ENCODE measurements at regions not wholly inside any gene's neighbourhood (a gene's known extent, or its start where the extent isn't known, plus 50 kb on each side); places are given as distances from the start of the nearest gene placed in this dataset.

DNA sequence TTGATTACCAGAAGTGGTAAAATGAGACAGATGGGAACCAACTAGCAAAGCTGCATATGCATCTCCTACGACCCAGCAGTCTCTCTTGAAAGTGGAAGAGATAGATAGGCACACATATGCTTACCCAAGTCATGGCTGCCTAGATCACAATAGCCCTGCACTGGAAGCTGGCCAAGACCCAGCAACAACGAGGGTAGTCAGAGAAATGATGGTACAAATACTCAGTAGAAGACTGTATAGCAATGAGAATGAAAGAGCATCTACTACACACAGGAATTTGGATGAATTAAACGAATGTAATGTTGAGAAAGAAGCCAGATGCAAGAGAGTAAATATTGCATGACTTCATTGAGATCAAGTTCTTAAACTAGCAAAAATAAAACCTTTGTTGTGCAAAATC, 100.3 kb upstream of the FAT1 start (continued):
- TF ChIP-seq, protein P1, sequence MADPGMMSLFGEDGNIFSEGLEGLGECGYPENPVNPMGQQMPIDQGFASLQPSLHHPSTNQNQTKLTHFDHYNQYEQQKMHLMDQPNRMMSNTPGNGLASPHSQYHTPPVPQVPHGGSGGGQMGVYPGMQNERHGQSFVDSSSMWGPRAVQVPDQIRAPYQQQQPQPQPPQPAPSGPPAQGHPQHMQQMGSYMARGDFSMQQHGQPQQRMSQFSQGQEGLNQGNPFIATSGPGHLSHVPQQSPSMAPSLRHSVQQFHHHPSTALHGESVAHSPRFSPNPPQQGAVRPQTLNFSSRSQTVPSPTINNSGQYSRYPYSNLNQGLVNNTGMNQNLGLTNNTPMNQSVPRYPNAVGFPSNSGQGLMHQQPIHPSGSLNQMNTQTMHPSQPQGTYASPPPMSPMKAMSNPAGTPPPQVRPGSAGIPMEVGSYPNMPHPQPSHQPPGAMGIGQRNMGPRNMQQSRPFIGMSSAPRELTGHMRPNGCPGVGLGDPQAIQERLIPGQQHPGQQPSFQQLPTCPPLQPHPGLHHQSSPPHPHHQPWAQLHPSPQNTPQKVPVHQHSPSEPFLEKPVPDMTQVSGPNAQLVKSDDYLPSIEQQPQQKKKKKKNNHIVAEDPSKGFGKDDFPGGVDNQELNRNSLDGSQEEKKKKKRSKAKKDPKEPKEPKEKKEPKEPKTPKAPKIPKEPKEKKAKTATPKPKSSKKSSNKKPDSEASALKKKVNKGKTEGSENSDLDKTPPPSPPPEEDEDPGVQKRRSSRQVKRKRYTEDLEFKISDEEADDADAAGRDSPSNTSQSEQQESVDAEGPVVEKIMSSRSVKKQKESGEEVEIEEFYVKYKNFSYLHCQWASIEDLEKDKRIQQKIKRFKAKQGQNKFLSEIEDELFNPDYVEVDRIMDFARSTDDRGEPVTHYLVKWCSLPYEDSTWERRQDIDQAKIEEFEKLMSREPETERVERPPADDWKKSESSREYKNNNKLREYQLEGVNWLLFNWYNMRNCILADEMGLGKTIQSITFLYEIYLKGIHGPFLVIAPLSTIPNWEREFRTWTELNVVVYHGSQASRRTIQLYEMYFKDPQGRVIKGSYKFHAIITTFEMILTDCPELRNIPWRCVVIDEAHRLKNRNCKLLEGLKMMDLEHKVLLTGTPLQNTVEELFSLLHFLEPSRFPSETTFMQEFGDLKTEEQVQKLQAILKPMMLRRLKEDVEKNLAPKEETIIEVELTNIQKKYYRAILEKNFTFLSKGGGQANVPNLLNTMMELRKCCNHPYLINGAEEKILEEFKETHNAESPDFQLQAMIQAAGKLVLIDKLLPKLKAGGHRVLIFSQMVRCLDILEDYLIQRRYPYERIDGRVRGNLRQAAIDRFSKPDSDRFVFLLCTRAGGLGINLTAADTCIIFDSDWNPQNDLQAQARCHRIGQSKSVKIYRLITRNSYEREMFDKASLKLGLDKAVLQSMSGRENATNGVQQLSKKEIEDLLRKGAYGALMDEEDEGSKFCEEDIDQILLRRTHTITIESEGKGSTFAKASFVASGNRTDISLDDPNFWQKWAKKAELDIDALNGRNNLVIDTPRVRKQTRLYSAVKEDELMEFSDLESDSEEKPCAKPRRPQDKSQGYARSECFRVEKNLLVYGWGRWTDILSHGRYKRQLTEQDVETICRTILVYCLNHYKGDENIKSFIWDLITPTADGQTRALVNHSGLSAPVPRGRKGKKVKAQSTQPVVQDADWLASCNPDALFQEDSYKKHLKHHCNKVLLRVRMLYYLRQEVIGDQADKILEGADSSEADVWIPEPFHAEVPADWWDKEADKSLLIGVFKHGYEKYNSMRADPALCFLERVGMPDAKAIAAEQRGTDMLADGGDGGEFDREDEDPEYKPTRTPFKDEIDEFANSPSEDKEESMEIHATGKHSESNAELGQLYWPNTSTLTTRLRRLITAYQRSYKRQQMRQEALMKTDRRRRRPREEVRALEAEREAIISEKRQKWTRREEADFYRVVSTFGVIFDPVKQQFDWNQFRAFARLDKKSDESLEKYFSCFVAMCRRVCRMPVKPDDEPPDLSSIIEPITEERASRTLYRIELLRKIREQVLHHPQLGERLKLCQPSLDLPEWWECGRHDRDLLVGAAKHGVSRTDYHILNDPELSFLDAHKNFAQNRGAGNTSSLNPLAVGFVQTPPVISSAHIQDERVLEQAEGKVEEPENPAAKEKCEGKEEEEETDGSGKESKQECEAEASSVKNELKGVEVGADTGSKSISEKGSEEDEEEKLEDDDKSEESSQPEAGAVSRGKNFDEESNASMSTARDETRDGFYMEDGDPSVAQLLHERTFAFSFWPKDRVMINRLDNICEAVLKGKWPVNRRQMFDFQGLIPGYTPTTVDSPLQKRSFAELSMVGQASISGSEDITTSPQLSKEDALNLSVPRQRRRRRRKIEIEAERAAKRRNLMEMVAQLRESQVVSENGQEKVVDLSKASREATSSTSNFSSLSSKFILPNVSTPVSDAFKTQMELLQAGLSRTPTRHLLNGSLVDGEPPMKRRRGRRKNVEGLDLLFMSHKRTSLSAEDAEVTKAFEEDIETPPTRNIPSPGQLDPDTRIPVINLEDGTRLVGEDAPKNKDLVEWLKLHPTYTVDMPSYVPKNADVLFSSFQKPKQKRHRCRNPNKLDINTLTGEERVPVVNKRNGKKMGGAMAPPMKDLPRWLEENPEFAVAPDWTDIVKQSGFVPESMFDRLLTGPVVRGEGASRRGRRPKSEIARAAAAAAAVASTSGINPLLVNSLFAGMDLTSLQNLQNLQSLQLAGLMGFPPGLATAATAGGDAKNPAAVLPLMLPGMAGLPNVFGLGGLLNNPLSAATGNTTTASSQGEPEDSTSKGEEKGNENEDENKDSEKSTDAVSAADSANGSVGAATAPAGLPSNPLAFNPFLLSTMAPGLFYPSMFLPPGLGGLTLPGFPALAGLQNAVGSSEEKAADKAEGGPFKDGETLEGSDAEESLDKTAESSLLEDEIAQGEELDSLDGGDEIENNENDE (IDR thresholded peaks at IDR 0.05; ENCODE audit: insufficient replicate concordance, low read length): no peak
- TF ChIP-seq MAX (IDR thresholded peaks at IDR 0.05): no peak
- no peak for TF ChIP-seq CBX8 (IDR thresholded peaks at IDR 0.05; ENCODE audit: borderline replicate concordance, low read depth, low read length)
- TF ChIP-seq PHF8 (conservative IDR thresholded peaks at IDR 0.05; ENCODE audit: low read depth, low read length): no peak
- no peak for TF ChIP-seq RNF2 (IDR thresholded peaks at IDR 0.05; ENCODE audit: borderline replicate concordance, low read depth, low read length, missing control alignments, poor library complexity, severe bottlenecking)
- TF ChIP-seq TAF1 (IDR thresholded peaks at IDR 0.05; ENCODE audit: low read depth, low read length): no peak
- TF ChIP-seq TAF7 (optimal IDR thresholded peaks at IDR 0.05; ENCODE audit: borderline replicate concordance, low read depth, low read length): no peak
- no peak for TF ChIP-seq CHD2 (IDR thresholded peaks at IDR 0.05; ENCODE audit: low read length)
- no peak for TF ChIP-seq NRF1 (IDR thresholded peaks at IDR 0.05; ENCODE audit: low read depth, low read length)

Data from H1 (cell line).